ENCODE measurements at regions not wholly inside any gene's neighbourhood (a gene's known extent, or its start where the extent isn't known, plus 50 kb on each side); places are given as distances from the start of the nearest gene placed in this dataset.

GRCh38 chr5:176172246-176172645 lies 66.0 kb upstream of the SIMC1 start:
- H3K9me2 ChIP-seq (ENCODE audit: insufficient read depth), result no peaks in the 10 kb centered on the region
- POLR2A ChIA-PET (ENCODE audit: unreplicated experiment), result no interaction called here
- H3K79me2 ChIP-seq (ENCODE audit: low read depth), result no peaks in the 10 kb centered on the region
- no peak for DNase-seq
- no peaks in the 10 kb centered on the region for H3K36me3 ChIP-seq (ENCODE audit: low read depth)
- peaks cover 83% of the 10 kb centered on the region for H3K27me3 ChIP-seq (ENCODE audit: insufficient read depth, low read depth)
- TF ChIP-seq EZH2 (IDR thresholded peaks at IDR 0.05; ENCODE audit: low read depth), result no peak
- no peaks in the 10 kb centered on the region for H3K9me3 ChIP-seq (ENCODE audit: insufficient read depth, low read depth)
- H3K4me3 ChIP-seq, result no peak overlapping the region
- no peaks in the 10 kb centered on the region for H4K20me1 ChIP-seq (ENCODE audit: insufficient read depth)
- intact Hi-C loops (cut with micrococcal nuclease; ENCODE audit: unreplicated experiment), result no loop called here
- no peak overlapping the region for H3K4me2 ChIP-seq
- CTCF ChIA-PET, result no interaction called here
- BruUV-seq (replicated peaks), result no TSS peak
- H2AFZ ChIP-seq, result no peak overlapping the region
- H3K4me1 ChIP-seq (replicated peaks; ENCODE audit: insufficient read depth), result no peaks in the 10 kb centered on the region
- H3K27ac ChIP-seq, result no peak overlapping the region
- no peaks in the 10 kb centered on the region for H3F3A ChIP-seq (ENCODE audit: insufficient read depth, low read depth)

GRCh38 chr5:176173647-176174046 lies 64.6 kb upstream of the SIMC1 start:
- H3F3A ChIP-seq (ENCODE audit: insufficient read depth, low read depth), result no peaks in the 10 kb centered on the region
- ChIA-PET CTCF (no interaction called here), POLR2A (ENCODE audit: unreplicated experiment) (no interaction called here)
- H3K79me2 ChIP-seq (ENCODE audit: low read depth), result no peaks in the 10 kb centered on the region
- no peak for TF ChIP-seq CTCF (conservative IDR thresholded peaks at IDR 0.05)
- TF ChIP-seq EZH2 (IDR thresholded peaks at IDR 0.05; ENCODE audit: low read depth), result no peak
- H3K9me3 ChIP-seq (ENCODE audit: insufficient read depth, low read depth), result no peaks in the 10 kb centered on the region
- no peak overlapping the region for H3K4me3 ChIP-seq
- H3K9me2 ChIP-seq (ENCODE audit: insufficient read depth), result no peaks in the 10 kb centered on the region
- H3K27ac ChIP-seq, result no peak overlapping the region
- no peak overlapping the region for H2AFZ ChIP-seq
- intact Hi-C loops (cut with micrococcal nuclease; ENCODE audit: unreplicated experiment), result no loop called here
- peaks cover 88% of the 10 kb centered on the region for H3K27me3 ChIP-seq (ENCODE audit: insufficient read depth, low read depth)
- DNase-seq, result no peak
- no peaks in the 10 kb centered on the region for H3K4me1 ChIP-seq (replicated peaks; ENCODE audit: insufficient read depth)
- H3K36me3 ChIP-seq (ENCODE audit: low read depth), result no peaks in the 10 kb centered on the region
- no peaks in the 10 kb centered on the region for H4K20me1 ChIP-seq (ENCODE audit: insufficient read depth)
- no peak overlapping the region for H3K4me2 ChIP-seq
- no TSS peak for BruUV-seq (replicated peaks)

GRCh38 chr5:176174345-176175025 lies 63.7 kb upstream of the SIMC1 start:
- Histone ChIP-seq H3K4me1 (replicated peaks; ENCODE audit: insufficient read depth) (no peaks in the 10 kb centered on the region), H3K27ac (no peak overlapping the region), H3F3A (ENCODE audit: insufficient read depth, low read depth) (no peaks in the 10 kb centered on the region), H3K79me2 (ENCODE audit: low read depth) (no peaks in the 10 kb centered on the region), H3K27me3 (ENCODE audit: insufficient read depth, low read depth) (peaks cover 92% of the 10 kb centered on the region), H3K36me3 (ENCODE audit: low read depth) (no peaks in the 10 kb centered on the region), H3K9me3 (ENCODE audit: insufficient read depth, low read depth) (no peaks in the 10 kb centered on the region), H3K4me2 (no peak overlapping the region), H3K4me3 (no peak overlapping the region), H3K9me2 (ENCODE audit: insufficient read depth) (no peaks in the 10 kb centered on the region), H4K20me1 (ENCODE audit: insufficient read depth) (no peaks in the 10 kb centered on the region), H2AFZ (no peak overlapping the region)
- intact Hi-C loops (cut with micrococcal nuclease; ENCODE audit: unreplicated experiment), result no loop called here
- DNase-seq, result no peak
- no peak for TF ChIP-seq EZH2 (IDR thresholded peaks at IDR 0.05; ENCODE audit: low read depth)
- no peak for TF ChIP-seq CTCF (conservative IDR thresholded peaks at IDR 0.05)
- ChIA-PET CTCF (no interaction called here), POLR2A (ENCODE audit: unreplicated experiment) (no interaction called here)
- BruUV-seq (replicated peaks), result no TSS peak

Data from PC-9 (cell line).